GM12878 (cell line): ENCODE measurements at regions not wholly inside any gene's neighbourhood (a gene's known extent, or its start where the extent isn't known, plus 50 kb on each side); places are given as distances from the start of the nearest gene placed in this dataset.

Experiments
- ATAC-seq: fragments of 200-7000 bp; cut with Tn5 transposase; 3 replicates; pipeline ENCODE4 v1.9.1; 2020; ENCODE audit warnings: mild to moderate bottlenecking, moderate library complexity
- BruUV-seq: library from RNA; stranded (reverse); fragments of 400-500 nt; replicated peaks from 2 replicates; lab custom pipeline; 2021; lab: Mats Ljungman, UMichigan
- CTCF ChIA-PET: fragments of 300-600 bp; sonication (Branson Sonifier 250); formaldehyde crosslinking; extraction: SDS; loops from one replicate; lab custom pipeline; 2021; ENCODE audit warnings: inconsistent platforms; lab: Yijun Ruan, JAX
- POLR2A ChIA-PET: fragments of 350-600 bp; formaldehyde crosslinking; extraction: SDS; loops from one replicate; lab custom pipeline; 2021; ENCODE audit warnings: inconsistent platforms; lab: Charles Lee
- RAD21 ChIA-PET: fragments of 300-600 bp; sonication (Branson Sonifier 250); formaldehyde crosslinking; loops from one replicate; lab custom pipeline; 2023; ENCODE audit warnings: antibody characterized with exemption; ENCODE audit not compliant: unreplicated experiment; lab: Charles Lee
- SMC1A ChIA-PET: fragments of 300-600 bp; sonication (Branson Sonifier 250); formaldehyde crosslinking; loops from one replicate; lab custom pipeline; 2023; ENCODE audit not compliant: unreplicated experiment, uncharacterized antibody; lab: Charles Lee
- DNase-seq: peaks from one replicate; pipeline ENCODE4 v3.0.0-alpha.2; 2011; ENCODE audit warnings: low read depth, low spot score
- FAIRE-seq: peaks from 3 replicates; lab custom pipeline; 2011; peaks lifted over from hg19 to GRCh38; lab: Jason Lieb, UNC
- H2AFZ ChIP-seq: 2 replicates; pipeline ENCODE4 v1.6.0; 2011; ENCODE audit warnings: low read depth, low read length, control low read depth; ENCODE audit not compliant: control insufficient read depth
- H3K27ac ChIP-seq: 2 replicates; pipeline ENCODE4 v1.5.1; 2011; ENCODE audit warnings: control low read depth; ENCODE audit not compliant: control insufficient read depth, insufficient read depth
- H3K27me3 ChIP-seq, 2 experiments: replicated peaks in 1 of 2; 2 replicates each; pipeline versions ENCODE4 v1.6.0 to v1.6.1; 2011; ENCODE audit warnings: low read length in 1 of 2; ENCODE audit not compliant: control insufficient read depth in 2 of 2, insufficient read depth in 2 of 2
- H3K36me3 ChIP-seq, 2 experiments: 2 replicates each; pipeline ENCODE4 v1.5.1; 2011; ENCODE audit warnings: low read length in 1 of 2; ENCODE audit not compliant: control insufficient read depth in 2 of 2, insufficient read depth in 2 of 2
- H3K4me1 ChIP-seq: 2 replicates; pipeline ENCODE4 v1.6.1; 2011; ENCODE audit warnings: mild to moderate bottlenecking, low read length, moderate library complexity, mixed read lengths; ENCODE audit not compliant: control insufficient read depth, insufficient read depth
- H3K4me2 ChIP-seq: 2 replicates; pipeline ENCODE4 v1.6.0; 2011; ENCODE audit warnings: control low read depth; ENCODE audit not compliant: control insufficient read depth, insufficient read depth
- H3K4me3 ChIP-seq: fragments of 200-600 bp; sonication (generic); 2 replicates; pipeline ENCODE4 v1.5.1; 2016
- H3K79me2 ChIP-seq: 2 replicates; pipeline ENCODE4 v1.6.0; 2011; ENCODE audit warnings: low read length; ENCODE audit not compliant: control insufficient read depth, insufficient read depth
- H3K9ac ChIP-seq: 2 replicates; pipeline ENCODE4 v1.8.0; 2011; ENCODE audit warnings: low read length, control low read depth, mixed read lengths; ENCODE audit not compliant: control insufficient read depth, insufficient read depth
- H3K9me3 ChIP-seq: replicated peaks from 3 replicates; pipeline ENCODE4 v1.5.1; 2011; ENCODE audit warnings: mild to moderate bottlenecking, low read length; ENCODE audit not compliant: control insufficient read depth, insufficient read depth
- H4K20me1 ChIP-seq: 2 replicates; pipeline ENCODE4 v1.6.0; 2011; ENCODE audit not compliant: control insufficient read depth, insufficient read depth
- JUNB ChIP-seq: IDR thresholded peaks from 2 replicates; pipeline ENCODE4 v1.6.1; 2016; ENCODE audit warnings: antibody characterized with exemption, mild to moderate bottlenecking
- POU2F2 ChIP-seq: IDR thresholded peaks from 3 replicates; pipeline ENCODE4 v1.6.1; 2011; ENCODE audit warnings: low read depth, mild to moderate bottlenecking, low read length, borderline replicate concordance
- SKIL ChIP-seq: fragments of 450-650 bp; IDR thresholded peaks from 2 replicates; pipeline ENCODE4 v1.6.1; 2017; ENCODE audit warnings: mild to moderate bottlenecking, low read depth, inconsistent platforms; ENCODE audit not compliant: poor library complexity, severe bottlenecking
- STAT1 ChIP-seq: fragments of 450-650 bp; conservative IDR thresholded peaks from 2 replicates; pipeline ENCODE4 v1.6.1; 2014; ENCODE audit warnings: antibody characterized with exemption, mild to moderate bottlenecking
- WGBS: methylation state at CpG from one replicate; pipeline ENCODE4 v1.1.6; 2016; ENCODE audit warnings: low lambda C conversion rate; ENCODE audit not compliant: insufficient replicate concordance, insufficient coverage; ENCODE audit errors: missing lambda C conversion rate; 5-methylcytosine and 5-hydroxymethylcytosine counted together
- in situ Hi-C: fragments of 300-500 bp; cut with MboI; formaldehyde crosslinking; loops from 9 replicates; pipeline ENCODE4 v1.14.3; 2018; ENCODE audit warnings: mixed read lengths
- intact Hi-C: fragments of 100-400 bp; cut with micrococcal nuclease; formaldehyde crosslinking; loops from one replicate; pipeline ENCODE4 v1.14.2; 2022; ENCODE audit not compliant: unreplicated experiment

- in situ Hi-C loops = no loop called here
- SMC1A ChIA-PET = interaction anchor here (1.0 to 2.3 kb wide), 7 partner anchors 9 to 86 kb away, joined by 3 to 9 read pairs (median 4); no protein-coding TSS in a partner anchor
- Histone ChIP-seq H4K20me1 (no peaks in the 10 kb centered on the region), H3K9me3 (no peaks in the 10 kb centered on the region), H3K27me3 (no peaks in the 10 kb centered on the region), H3K4me1 (no peaks in the 10 kb centered on the region), H2AFZ (no peak overlapping the region), H3K9ac (no peak overlapping the region), H3K27ac (no peak overlapping the region), H3K36me3 (no peaks in the 10 kb centered on the region), H3K4me2 (no peak overlapping the region), H3K4me3 (no peak overlapping the region)
- 0% methylated on average over 2 of the region's 2 CpGs for WGBS
- CTCF ChIA-PET = interaction anchor here (1.2 to 1.5 kb wide), 2 partner anchors 22 to 24 kb away, joined by 4 to 5 read pairs; no protein-coding TSS in a partner anchor
- BruUV-seq = no TSS peak
- FAIRE-seq (no peak), ATAC-seq (peak; percentile 87)
- RAD21 ChIA-PET = interaction anchor here (1.3 kb wide), 1 partner anchor 14 kb away, joined by 4 read pairs; no protein-coding TSS in a partner anchor
- TF ChIP-seq SKIL (no peak), POU2F2 (peak; percentile 28; the same call in 1 of the 3 replicates)
- TF ChIP-seq, all 136 proteins: peak for 1
- H3K79me2 ChIP-seq = no peaks in the 10 kb centered on the region
- intact Hi-C loops = no loop called here
- DNase-seq = peak; percentile 19
- POLR2A ChIA-PET = no interaction called here
These were observed 128.0 kb downstream of the HGF start for GRCh38 chr7:81641873-81642272.

- FAIRE-seq (no peak), DNase-seq (no peak), ATAC-seq (no peak; the same call in 2 of the 3 replicates)
- ChIA-PET CTCF (no interaction called here), SMC1A (interaction anchor here (0.6 kb wide), 1 partner anchor 32 kb away, joined by 3 read pairs; no protein-coding TSS in a partner anchor), RAD21 (no interaction called here), POLR2A (no interaction called here)
- Histone ChIP-seq H3K36me3 (no peaks in the 10 kb centered on the region), H2AFZ (no peak overlapping the region), H3K9me3 (no peaks in the 10 kb centered on the region), H3K27me3 (no peaks in the 10 kb centered on the region), H3K4me3 (no peak overlapping the region), H3K4me1 (no peaks in the 10 kb centered on the region), H3K9ac (no peak overlapping the region), H3K27ac (no peak overlapping the region), H4K20me1 (no peaks in the 10 kb centered on the region), H3K4me2 (no peak overlapping the region), H3K79me2 (no peaks in the 10 kb centered on the region)
- BruUV-seq = no TSS peak
- intact Hi-C loops = no loop called here
- WGBS = 32% methylated on average over 5 of the region's 5 CpGs
- peak; percentile 40 for TF ChIP-seq JUNB
- no peak for TF ChIP-seq STAT1
- in situ Hi-C loops = no loop called here
These were observed 131.6 kb downstream of the HGF start for GRCh38 chr7:81638198-81638597.
